Prostate gland (tissue), 2 donors: ENCODE measurements at regions not wholly inside any gene's neighbourhood (a gene's known extent, or its start where the extent isn't known, plus 50 kb on each side); places are given as distances from the start of the nearest gene placed in this dataset.

Experiments used
- CTCF ChIP-seq, 4 experiments: fragments of 200-600 bp in 2 of 4; fragments of 450-650 bp in 2 of 4; sonication (generic) in 2 of 4; IDR thresholded peaks; 1 replicate in 3 of 4; 2 replicates in 1 of 4; pipeline ENCODE4 v1.5.1; 2016 to 2019; ENCODE audit warnings: antibody characterized with exemption in 4 of 4, mild to moderate bottlenecking in 2 of 4, moderate library complexity in 2 of 4
- POLR2A ChIP-seq: fragments of 450-650 bp; IDR thresholded peaks from one replicate; pipeline ENCODE4 v1.6.1; 2016; ENCODE audit warnings: antibody characterized with exemption, mild to moderate bottlenecking
- POLR2AphosphoS5 ChIP-seq: sonication (generic); formaldehyde crosslinking; IDR thresholded peaks from one replicate; pipeline ENCODE4 v1.6.1; 2017; ENCODE audit warnings: antibody characterized with exemption

- TF ChIP-seq CTCF (IDR thresholded peaks at IDR 0.05) (no peak), POLR2AphosphoS5 (no peak), POLR2A (no peak)
Observed at GRCh38 chr4:106629268-106629625, 260.7 kb upstream of the GIMD1 start.
